ENCODE measurements at regions not wholly inside any gene's neighbourhood (a gene's known extent, or its start where the extent isn't known, plus 50 kb on each side); places are given as distances from the start of the nearest gene placed in this dataset.

GRCh38 chr14:87678624-87679023 is 314.4 kb downstream of the GALC start:
- Histone ChIP-seq H2AFZ (ENCODE audit: low read depth, low read length) (no peak overlapping the region), H3K27ac (ENCODE audit: insufficient read depth, low read depth, low read length) (no peak overlapping the region), H3K9me3 (replicated peaks; ENCODE audit: control insufficient read depth, insufficient read depth, low read length) (peaks cover 4% of the 10 kb centered on the region), H3K9me1 (replicated peaks; ENCODE audit: control insufficient read depth, extremely low read depth, insufficient read depth, low read length) (no peaks in the 10 kb centered on the region), H3K9ac (replicated peaks; ENCODE audit: extremely low read depth, insufficient read depth, low read length) (no peak overlapping the region), H3K27me3 (ENCODE audit: control insufficient read depth in 2 of 2, insufficient read depth in 2 of 2, low read length in 2 of 2) (no peaks in the 10 kb centered on the region), H3K4me3 (replicated peaks in 1 of 3; ENCODE audit: insufficient read depth in 1 of 3, low read depth in 1 of 3, low read length in 3 of 3) (no peak overlapping the region), H3K36me3 (ENCODE audit: control insufficient read depth in 2 of 2, extremely low read depth in 1 of 2, insufficient read depth in 2 of 2, low read length in 2 of 2) (no peaks in the 10 kb centered on the region), H3K4me2 (ENCODE audit: insufficient read depth, low read length) (no peak overlapping the region), H3K79me2 (ENCODE audit: control insufficient read depth, insufficient read depth, low read length) (no peaks in the 10 kb centered on the region), H4K20me1 (replicated peaks; ENCODE audit: control insufficient read depth, extremely low read depth, insufficient read depth, low read length) (no peaks in the 10 kb centered on the region), H3K4me1 (ENCODE audit: control insufficient read depth, extremely low read depth, insufficient read depth, low read length) (no peaks in the 10 kb centered on the region)
- dilution Hi-C loops (cut with MboI; ENCODE audit: extremely low pct_ligation_motif_present, low sequenced_read_pairs), result no loop called here
- CTCF ChIA-PET, result no interaction called here
- no TSS peak for BruUV-seq (replicated peaks)
- TF ChIP-seq MYC (IDR thresholded peaks at IDR 0.05; ENCODE audit: low read depth, low read length) (no peak), FOS (IDR thresholded peaks at IDR 0.05; ENCODE audit: borderline replicate concordance, insufficient read depth, low read length) (no peak), POLR2A (IDR thresholded peaks at IDR 0.05; ENCODE audit: low read depth, low read length) (no peak), POLR2AphosphoS5 (IDR thresholded peaks at IDR 0.05; ENCODE audit: insufficient read depth, low read depth, low read length) (no peak), JUN (IDR thresholded peaks at IDR 0.05; ENCODE audit: borderline replicate concordance, insufficient read depth, insufficient read length, low read depth) (no peak)
- intact Hi-C loops (cut with micrococcal nuclease), result no loop called here
- FAIRE-seq (no peak), DNase-seq (ENCODE audit: low read depth, low spot score) (no peak)
- POLR2A ChIA-PET, result no interaction called here

GRCh38 chr14:87676814-87677437 is 316.1 kb downstream of the GALC start:
- FAIRE-seq (no peak), DNase-seq (ENCODE audit: low read depth, low spot score) (no peak)
- Histone ChIP-seq H3K27ac (ENCODE audit: insufficient read depth, low read depth, low read length) (no peak overlapping the region), H3K79me2 (ENCODE audit: control insufficient read depth, insufficient read depth, low read length) (no peaks in the 10 kb centered on the region), H3K4me3 (replicated peaks in 1 of 3; ENCODE audit: insufficient read depth in 1 of 3, low read depth in 1 of 3, low read length in 3 of 3) (no peak overlapping the region), H2AFZ (ENCODE audit: low read depth, low read length) (no peak overlapping the region), H3K4me2 (ENCODE audit: insufficient read depth, low read length) (no peak overlapping the region), H3K9me1 (replicated peaks; ENCODE audit: control insufficient read depth, extremely low read depth, insufficient read depth, low read length) (no peaks in the 10 kb centered on the region), H3K9ac (replicated peaks; ENCODE audit: extremely low read depth, insufficient read depth, low read length) (no peak overlapping the region), H4K20me1 (replicated peaks; ENCODE audit: control insufficient read depth, extremely low read depth, insufficient read depth, low read length) (no peaks in the 10 kb centered on the region), H3K27me3 (ENCODE audit: control insufficient read depth in 2 of 2, insufficient read depth in 2 of 2, low read length in 2 of 2) (no peaks in the 10 kb centered on the region), H3K36me3 (ENCODE audit: control insufficient read depth in 2 of 2, extremely low read depth in 1 of 2, insufficient read depth in 2 of 2, low read length in 2 of 2) (no peaks in the 10 kb centered on the region), H3K4me1 (ENCODE audit: control insufficient read depth, extremely low read depth, insufficient read depth, low read length) (no peaks in the 10 kb centered on the region), H3K9me3 (replicated peaks; ENCODE audit: control insufficient read depth, insufficient read depth, low read length) (peaks cover 4% of the 10 kb centered on the region)
- ChIA-PET POLR2A (no interaction called here), CTCF (no interaction called here)
- TF ChIP-seq POLR2AphosphoS5 (IDR thresholded peaks at IDR 0.05; ENCODE audit: insufficient read depth, low read depth, low read length) (no peak), EZH2 (IDR thresholded peaks at IDR 0.05; ENCODE audit: borderline replicate concordance, low read depth, low read length, severe bottlenecking) (no peak), MAX (IDR thresholded peaks at IDR 0.05; ENCODE audit: insufficient read depth, insufficient read length) (no peak), CTCF (IDR thresholded peaks at IDR 0.05; ENCODE audit: extremely low read depth in 1 of 2, insufficient read depth in 1 of 2, low read depth in 1 of 2, low read length in 2 of 2) (no peak), POLR2A (IDR thresholded peaks at IDR 0.05; ENCODE audit: low read depth, low read length) (no peak), MYC (IDR thresholded peaks at IDR 0.05; ENCODE audit: low read depth, low read length) (no peak), GATA2 (IDR thresholded peaks at IDR 0.05; ENCODE audit: insufficient read depth, insufficient read length, low read depth, low read length) (no peak), JUN (IDR thresholded peaks at IDR 0.05; ENCODE audit: borderline replicate concordance, insufficient read depth, insufficient read length, low read depth) (no peak), FOS (IDR thresholded peaks at IDR 0.05; ENCODE audit: borderline replicate concordance, insufficient read depth, low read length) (no peak)
- intact Hi-C loops (cut with micrococcal nuclease) (no loop called here), dilution Hi-C loops (cut with MboI; ENCODE audit: extremely low pct_ligation_motif_present, low sequenced_read_pairs) (no loop called here)
- no TSS peak for BruUV-seq (replicated peaks)
